Hepatocyte (in vitro differentiated cells): ENCODE measurements at regions not wholly inside any gene's neighbourhood (a gene's known extent, or its start where the extent isn't known, plus 50 kb on each side); places are given as distances from the start of the nearest gene placed in this dataset.
"Not testable (repeated sequence)": the region's sequence is repeated elsewhere in the genome, so short reads cannot be mapped to it uniquely, and the experiment has no call there.

Experiments used
- CTCF ChIP-seq: fragments of 200-600 bp; sonication (generic); IDR thresholded peaks from 2 replicates; pipeline ENCODE4 v1.5.1; 2016; ENCODE audit warnings: antibody characterized with exemption, mild to moderate bottlenecking; ENCODE audit not compliant: poor library complexity
- EZH2 ChIP-seq: fragments of 200-600 bp; sonication (generic); IDR thresholded peaks from 2 replicates; pipeline ENCODE4 v1.6.1; 2016; ENCODE audit warnings: antibody characterized with exemption, mild to moderate bottlenecking, borderline replicate concordance

- not testable (repeated sequence) for TF ChIP-seq EZH2, CTCF
These were observed 75.2 kb upstream of the PICALM start for GRCh38 chr11:86144087-86144486.
